ENCODE measurements at regions not wholly inside any gene's neighbourhood (a gene's known extent, or its start where the extent isn't known, plus 50 kb on each side); places are given as distances from the start of the nearest gene placed in this dataset.

DNA sequence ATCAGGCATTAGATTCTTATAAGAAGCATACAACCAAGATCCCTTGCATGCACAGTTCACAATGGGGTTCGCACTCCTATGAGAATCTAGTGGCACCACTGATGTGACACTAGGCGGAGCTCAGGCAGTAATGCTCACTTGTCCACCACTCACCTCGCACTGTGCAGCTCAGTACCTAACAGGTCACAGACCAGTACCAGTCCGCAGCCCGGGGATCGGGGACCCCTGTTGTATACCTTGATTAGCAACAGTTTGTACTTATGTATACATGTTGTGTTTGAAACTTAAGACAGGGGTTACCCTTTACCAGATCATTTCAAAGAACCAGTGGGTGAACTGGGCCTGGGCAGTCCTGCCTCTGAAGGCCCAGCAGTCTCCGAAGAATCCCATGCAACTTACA lies 103.7 kb downstream of the PMP22 start:
- TF ChIP-seq CHD2 (IDR thresholded peaks at IDR 0.05; ENCODE audit: low read depth, low read length) (no peak), KDM5A (IDR thresholded peaks at IDR 0.05; ENCODE audit: borderline replicate concordance, low read length) (no peak), HMG20B (CRISPR knock-in tag; conservative IDR thresholded peaks at IDR 0.05) (no peak), TOE1 (CRISPR knock-in tag; IDR thresholded peaks at IDR 0.05) (no peak), POLR2A (IDR thresholded peaks at IDR 0.05; ENCODE audit: insufficient read depth in 1 of 2, low read depth in 2 of 2, low read length in 2 of 2) (no peak), CHD4 (IDR thresholded peaks at IDR 0.05; ENCODE audit: borderline replicate concordance, low read length) (no peak)
- TF ChIP-seq, protein P1, sequence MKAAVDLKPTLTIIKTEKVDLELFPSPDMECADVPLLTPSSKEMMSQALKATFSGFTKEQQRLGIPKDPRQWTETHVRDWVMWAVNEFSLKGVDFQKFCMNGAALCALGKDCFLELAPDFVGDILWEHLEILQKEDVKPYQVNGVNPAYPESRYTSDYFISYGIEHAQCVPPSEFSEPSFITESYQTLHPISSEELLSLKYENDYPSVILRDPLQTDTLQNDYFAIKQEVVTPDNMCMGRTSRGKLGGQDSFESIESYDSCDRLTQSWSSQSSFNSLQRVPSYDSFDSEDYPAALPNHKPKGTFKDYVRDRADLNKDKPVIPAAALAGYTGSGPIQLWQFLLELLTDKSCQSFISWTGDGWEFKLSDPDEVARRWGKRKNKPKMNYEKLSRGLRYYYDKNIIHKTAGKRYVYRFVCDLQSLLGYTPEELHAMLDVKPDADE (CRISPR knock-in tag; IDR thresholded peaks at IDR 0.05): no peak

All from HepG2 (cell line).